Prostate gland (tissue), 2 donors: ENCODE measurements at regions not wholly inside any gene's neighbourhood (a gene's known extent, or its start where the extent isn't known, plus 50 kb on each side); places are given as distances from the start of the nearest gene placed in this dataset.

Source experiments
- DNase-seq: peaks from one replicate; pipeline ENCODE4 v3.0.0-alpha.2; 2019; ENCODE audit warnings: low spot score
- H3K27ac ChIP-seq, 2 donors: fragments of 200-600 bp; sonication (generic); 2 replicates each; pipeline ENCODE4 v1.5.1; 2017 to 2019
- H3K27me3 ChIP-seq: fragments of 200-600 bp; sonication (generic); replicated peaks from 2 replicates; pipeline ENCODE4 v1.5.1; 2019; ENCODE audit not compliant: insufficient read depth
- H3K36me3 ChIP-seq, 2 donors: fragments of 200-600 bp; sonication (generic); 1 replicate in 1 of 2; 2 replicates in 1 of 2; pipeline versions ENCODE4 v1.5.1 to v1.8.1; 2017 to 2019
- H3K4me1 ChIP-seq: fragments of 200-600 bp; sonication (generic); replicated peaks from 2 replicates; pipeline ENCODE4 v1.5.1; 2019
- H3K4me3 ChIP-seq, 2 donors: fragments of 200-600 bp; sonication (generic); 2 replicates each; pipeline ENCODE4 v1.5.1; 2017 to 2019
- H3K9me3 ChIP-seq: fragments of 200-600 bp; sonication (generic); 2 replicates; pipeline ENCODE4 v1.5.1; 2017
- POLR2A ChIP-seq: fragments of 450-650 bp; IDR thresholded peaks from one replicate; pipeline ENCODE4 v1.6.1; 2016; ENCODE audit warnings: antibody characterized with exemption, mild to moderate bottlenecking
- POLR2AphosphoS5 ChIP-seq: sonication (generic); formaldehyde crosslinking; IDR thresholded peaks from one replicate; pipeline ENCODE4 v1.6.1; 2017; ENCODE audit warnings: antibody characterized with exemption
- WGBS: methylation state at CpG from one replicate; pipeline ENCODE4 v1.1.5; 2018; 5-methylcytosine and 5-hydroxymethylcytosine counted together
- intact Hi-C: fragments of 100-400 bp; cut with DNase I; formaldehyde crosslinking; loops from one replicate; pipeline ENCODE4 v1.14.2; 2022
- TF ChIP-seq, protein P1 (sequence below), 4 experiments: fragments of 200-600 bp in 2 of 4; fragments of 450-650 bp in 2 of 4; sonication (generic) in 2 of 4; IDR thresholded peaks; 1 replicate in 3 of 4; 2 replicates in 1 of 4; pipeline ENCODE4 v1.5.1; 2016 to 2019; ENCODE audit warnings: antibody characterized with exemption in 4 of 4, mild to moderate bottlenecking in 2 of 4, moderate library complexity in 2 of 4

DNA sequence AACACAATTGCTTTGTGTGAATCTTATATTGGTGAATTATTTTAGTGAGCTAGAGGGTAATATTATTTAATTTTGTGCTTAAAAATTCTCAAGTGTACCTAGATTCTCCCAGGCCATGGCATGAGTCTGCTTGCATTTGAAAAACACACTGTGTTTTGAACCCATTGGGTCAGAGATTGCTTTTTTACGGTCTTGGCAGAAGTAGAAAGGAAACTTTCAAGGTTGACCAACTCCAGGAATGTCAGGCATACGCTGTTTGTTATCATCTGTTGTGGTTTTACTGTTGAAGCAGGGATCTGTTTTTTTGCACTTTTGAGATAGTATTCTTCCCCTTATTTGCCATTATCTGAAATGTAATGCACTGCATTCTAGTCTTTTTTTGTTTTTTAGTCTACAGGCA is 377.4 kb downstream of the RPRM start:
- no peak for DNase-seq
- 13% methylated on average over 2 of the region's 2 CpGs for WGBS
- no peaks in the 10 kb centered on the region for H3K36me3 ChIP-seq
- no peak overlapping the region for H3K4me3 ChIP-seq
- intact Hi-C loops: no loop called here
- H3K27me3 ChIP-seq: no peaks in the 10 kb centered on the region
- H3K4me1 ChIP-seq: no peaks in the 10 kb centered on the region
- no peaks in the 10 kb centered on the region for H3K9me3 ChIP-seq
- TF ChIP-seq POLR2A: no peak
- TF ChIP-seq, protein P1, sequence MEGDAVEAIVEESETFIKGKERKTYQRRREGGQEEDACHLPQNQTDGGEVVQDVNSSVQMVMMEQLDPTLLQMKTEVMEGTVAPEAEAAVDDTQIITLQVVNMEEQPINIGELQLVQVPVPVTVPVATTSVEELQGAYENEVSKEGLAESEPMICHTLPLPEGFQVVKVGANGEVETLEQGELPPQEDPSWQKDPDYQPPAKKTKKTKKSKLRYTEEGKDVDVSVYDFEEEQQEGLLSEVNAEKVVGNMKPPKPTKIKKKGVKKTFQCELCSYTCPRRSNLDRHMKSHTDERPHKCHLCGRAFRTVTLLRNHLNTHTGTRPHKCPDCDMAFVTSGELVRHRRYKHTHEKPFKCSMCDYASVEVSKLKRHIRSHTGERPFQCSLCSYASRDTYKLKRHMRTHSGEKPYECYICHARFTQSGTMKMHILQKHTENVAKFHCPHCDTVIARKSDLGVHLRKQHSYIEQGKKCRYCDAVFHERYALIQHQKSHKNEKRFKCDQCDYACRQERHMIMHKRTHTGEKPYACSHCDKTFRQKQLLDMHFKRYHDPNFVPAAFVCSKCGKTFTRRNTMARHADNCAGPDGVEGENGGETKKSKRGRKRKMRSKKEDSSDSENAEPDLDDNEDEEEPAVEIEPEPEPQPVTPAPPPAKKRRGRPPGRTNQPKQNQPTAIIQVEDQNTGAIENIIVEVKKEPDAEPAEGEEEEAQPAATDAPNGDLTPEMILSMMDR (IDR thresholded peaks at IDR 0.05): no peak
- no peak for TF ChIP-seq POLR2AphosphoS5
- no peak overlapping the region for H3K27ac ChIP-seq

DNA sequence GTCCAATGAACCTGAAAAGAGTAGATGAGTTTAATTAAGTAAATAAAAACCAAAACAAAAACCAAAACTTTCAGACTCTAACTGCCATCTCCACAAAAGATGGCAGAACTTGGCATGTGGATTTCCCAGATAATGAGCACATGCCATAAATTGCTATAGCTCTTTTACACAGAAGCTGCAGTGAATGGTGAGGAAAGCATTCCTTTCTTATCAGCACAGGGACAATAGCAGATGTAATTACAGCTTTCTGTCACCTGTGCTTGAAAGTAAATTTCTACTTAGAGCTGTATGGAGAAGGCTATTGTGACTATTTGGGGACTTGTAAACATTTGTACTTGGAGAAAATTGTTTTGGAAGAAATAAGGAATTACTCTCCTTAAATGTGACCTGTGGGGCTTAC is 378.4 kb downstream of the RPRM start:
- no peak for DNase-seq
- Histone ChIP-seq H3K9me3 (no peaks in the 10 kb centered on the region), H3K27me3 (no peaks in the 10 kb centered on the region), H3K27ac (no peak overlapping the region), H3K4me3 (no peak overlapping the region), H3K4me1 (no peaks in the 10 kb centered on the region), H3K36me3 (no peaks in the 10 kb centered on the region)
- intact Hi-C loops: no loop called here
- no peak for TF ChIP-seq POLR2AphosphoS5
- TF ChIP-seq, protein P1 (IDR thresholded peaks at IDR 0.05): no peak
- no peak for TF ChIP-seq POLR2A

DNA sequence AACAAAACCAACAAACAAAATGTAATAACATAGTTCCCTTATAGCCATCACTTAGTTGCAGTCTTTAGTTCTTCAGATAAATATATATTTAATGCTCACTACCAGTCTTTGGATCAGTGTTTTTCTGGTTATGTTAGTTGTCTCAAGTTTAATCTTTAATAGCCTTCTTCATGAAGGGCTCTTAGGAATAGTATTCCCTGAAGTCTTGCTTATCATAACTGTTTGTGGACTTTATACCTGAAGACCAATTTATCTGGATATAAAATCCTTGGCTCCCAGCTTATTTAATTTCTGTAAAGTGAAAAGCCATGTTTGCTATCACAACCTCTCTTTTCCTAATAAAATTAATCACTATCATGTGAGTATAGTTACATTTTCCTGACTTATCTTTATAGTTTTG is 379.7 kb downstream of the ARL6IP6 start:
- intact Hi-C loops: no loop called here
- H3K9me3 ChIP-seq: no peaks in the 10 kb centered on the region
- no peak for DNase-seq
- TF ChIP-seq, protein P1 (IDR thresholded peaks at IDR 0.05): no peak
- no peak for TF ChIP-seq POLR2AphosphoS5
- no peak for TF ChIP-seq POLR2A
- H3K27ac ChIP-seq: no peak overlapping the region
- H3K36me3 ChIP-seq: no peaks in the 10 kb centered on the region
- no peaks in the 10 kb centered on the region for H3K27me3 ChIP-seq
- no peak overlapping the region for H3K4me3 ChIP-seq
- no peaks in the 10 kb centered on the region for H3K4me1 ChIP-seq

DNA sequence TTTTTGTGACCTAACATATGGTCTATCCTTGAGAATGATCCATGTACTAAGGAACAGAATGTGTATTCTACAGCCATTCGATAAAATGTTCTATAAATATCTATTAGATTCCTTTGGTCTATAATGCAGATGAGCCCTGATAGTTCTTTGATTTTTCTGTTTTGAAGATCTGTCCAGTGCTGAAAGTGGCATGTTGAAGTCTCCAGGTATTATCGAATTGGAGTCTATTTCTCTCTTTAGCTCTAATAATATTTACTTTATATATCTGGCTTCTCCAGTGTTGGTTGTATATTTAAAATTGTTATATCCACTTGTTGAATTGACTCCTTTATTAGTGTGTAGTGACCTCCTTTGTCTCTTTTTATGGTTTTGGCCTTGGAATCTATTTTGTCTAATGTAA is 377.9 kb downstream of the ARL6IP6 start:
- no peaks in the 10 kb centered on the region for H3K27me3 ChIP-seq
- TF ChIP-seq POLR2AphosphoS5: no peak
- no peak for TF ChIP-seq POLR2A
- TF ChIP-seq, protein P1 (IDR thresholded peaks at IDR 0.05): no peak
- no peaks in the 10 kb centered on the region for H3K36me3 ChIP-seq
- intact Hi-C loops: no loop called here
- no peaks in the 10 kb centered on the region for H3K4me1 ChIP-seq
- WGBS: 93% methylated on average over 2 of the region's 2 CpGs
- no peak overlapping the region for H3K27ac ChIP-seq
- no peak overlapping the region for H3K4me3 ChIP-seq
- DNase-seq: no peak
- H3K9me3 ChIP-seq: no peaks in the 10 kb centered on the region

DNA sequence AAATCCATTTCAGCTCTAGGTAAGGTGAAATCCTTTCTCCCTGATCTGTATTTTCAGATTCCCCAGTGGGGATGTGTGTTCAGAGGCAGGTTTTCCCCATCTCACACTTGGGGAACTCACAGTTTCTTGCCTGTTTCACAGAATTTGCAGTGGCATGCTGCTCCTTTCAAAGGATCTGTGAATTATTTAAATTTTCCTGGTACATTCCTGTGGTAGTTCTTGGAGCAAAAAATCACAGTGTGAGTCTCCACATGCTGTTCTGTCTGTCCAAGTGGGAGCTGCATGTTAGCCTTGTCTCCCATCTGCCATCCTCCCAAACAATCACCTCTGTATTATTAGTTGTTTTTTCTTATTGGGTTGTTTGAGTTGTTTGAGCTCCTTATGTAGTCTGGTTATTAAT is 372.9 kb downstream of the ARL6IP6 start:
- no peaks in the 10 kb centered on the region for H3K4me1 ChIP-seq
- H3K27me3 ChIP-seq: no peaks in the 10 kb centered on the region
- H3K36me3 ChIP-seq: no peaks in the 10 kb centered on the region
- no peak overlapping the region for H3K27ac ChIP-seq
- TF ChIP-seq POLR2A: no peak
- TF ChIP-seq, protein P1 (IDR thresholded peaks at IDR 0.05): no peak
- no peak for TF ChIP-seq POLR2AphosphoS5
- H3K9me3 ChIP-seq: no peaks in the 10 kb centered on the region
- no peak overlapping the region for H3K4me3 ChIP-seq
- DNase-seq: no peak
- intact Hi-C loops: no loop called here
